ENCODE measurements at regions not wholly inside any gene's neighbourhood (a gene's known extent, or its start where the extent isn't known, plus 50 kb on each side); places are given as distances from the start of the nearest gene placed in this dataset.
A peak's percentile ranks its signal among the peaks of the same experiment; 100 is the strongest.

DNA sequence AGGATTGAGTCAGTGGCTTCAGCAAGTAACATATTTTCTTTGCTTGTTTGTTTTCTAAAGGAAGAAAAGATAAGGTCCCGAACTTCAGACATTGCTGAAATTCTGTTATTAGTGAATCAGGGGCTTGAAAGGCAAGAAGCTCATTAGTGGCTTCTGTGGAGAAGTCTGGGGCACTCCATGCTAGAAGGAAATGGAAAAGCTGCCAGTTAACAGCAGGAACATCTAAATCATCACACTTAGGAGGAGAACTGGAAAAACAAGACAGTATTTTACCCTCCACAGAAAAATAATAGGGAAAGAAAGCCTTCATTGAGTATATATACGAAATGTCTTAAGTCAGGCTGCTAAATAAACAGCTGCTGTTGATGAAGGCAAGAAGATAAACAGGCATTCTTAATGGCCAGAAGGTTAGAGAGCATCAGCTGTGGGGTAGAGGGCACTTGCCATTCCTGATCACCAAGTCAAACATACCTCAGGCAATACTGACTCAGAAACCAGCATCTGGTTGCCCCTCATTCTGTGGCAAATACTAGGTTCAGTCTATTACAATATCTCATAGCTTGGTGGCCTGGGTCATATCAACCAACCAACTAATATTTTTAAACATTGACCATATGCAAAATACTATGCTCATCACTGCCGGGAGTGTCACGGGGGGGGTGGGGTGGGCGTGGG is 143.2 kb upstream of the TENT5A start:
- Histone ChIP-seq H3K9me3 (no peaks in the 10 kb centered on the region), H3K27ac (peak overlapping the region in 2 of 5 donors; percentile 45 to 50), H3K27me3 (no peaks in the 10 kb centered on the region), H3K4me1 (peaks cover 0 to 13% (median 11%) of the 10 kb centered on the region in 4 donors), H3K36me3 (no peaks in the 10 kb centered on the region), H3K4me3 (no peak overlapping the region)
- TF ChIP-seq EP300 (IDR thresholded peaks at IDR 0.05) (no peak), POLR2AphosphoS5 (IDR thresholded peaks at IDR 0.05) (no peak), POLR2A (IDR thresholded peaks at IDR 0.05) (no peak)
- TF ChIP-seq, protein P1, sequence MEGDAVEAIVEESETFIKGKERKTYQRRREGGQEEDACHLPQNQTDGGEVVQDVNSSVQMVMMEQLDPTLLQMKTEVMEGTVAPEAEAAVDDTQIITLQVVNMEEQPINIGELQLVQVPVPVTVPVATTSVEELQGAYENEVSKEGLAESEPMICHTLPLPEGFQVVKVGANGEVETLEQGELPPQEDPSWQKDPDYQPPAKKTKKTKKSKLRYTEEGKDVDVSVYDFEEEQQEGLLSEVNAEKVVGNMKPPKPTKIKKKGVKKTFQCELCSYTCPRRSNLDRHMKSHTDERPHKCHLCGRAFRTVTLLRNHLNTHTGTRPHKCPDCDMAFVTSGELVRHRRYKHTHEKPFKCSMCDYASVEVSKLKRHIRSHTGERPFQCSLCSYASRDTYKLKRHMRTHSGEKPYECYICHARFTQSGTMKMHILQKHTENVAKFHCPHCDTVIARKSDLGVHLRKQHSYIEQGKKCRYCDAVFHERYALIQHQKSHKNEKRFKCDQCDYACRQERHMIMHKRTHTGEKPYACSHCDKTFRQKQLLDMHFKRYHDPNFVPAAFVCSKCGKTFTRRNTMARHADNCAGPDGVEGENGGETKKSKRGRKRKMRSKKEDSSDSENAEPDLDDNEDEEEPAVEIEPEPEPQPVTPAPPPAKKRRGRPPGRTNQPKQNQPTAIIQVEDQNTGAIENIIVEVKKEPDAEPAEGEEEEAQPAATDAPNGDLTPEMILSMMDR (IDR thresholded peaks at IDR 0.05) = no peak
- DNase-seq = peak in 1 of 2 donors; percentile 22
- 42 to 59% (median 53%) methylated on average over 5 of the region's 5 CpGs for WGBS, 5 donors
- intact Hi-C loops (cut with DNase I; ENCODE audit: low total_unique reads) = no loop called here

GRCh38 chr6:81894788-81895271 is 142.3 kb upstream of the TENT5A start:
- peak in 1 of 2 donors; percentile 65 for DNase-seq
- Histone ChIP-seq H3K9me3 (no peaks in the 10 kb centered on the region), H3K4me1 (peaks cover 0 to 13% (median 11%) of the 10 kb centered on the region in 4 donors), H3K27ac (peak overlapping the region in 3 of 5 donors; percentile 45 to 50 (median 48)), H3K27me3 (no peaks in the 10 kb centered on the region), H3K36me3 (no peaks in the 10 kb centered on the region), H3K4me3 (no peak overlapping the region)
- WGBS, 5 donors = 62 to 87% (median 81%) methylated on average over 6 of the region's 6 CpGs
- TF ChIP-seq EP300 (IDR thresholded peaks at IDR 0.05) = no peak
- TF ChIP-seq, protein P1 (IDR thresholded peaks at IDR 0.05) = no peak
- TF ChIP-seq POLR2AphosphoS5 (IDR thresholded peaks at IDR 0.05) = no peak
- TF ChIP-seq POLR2A (IDR thresholded peaks at IDR 0.05) = no peak
- intact Hi-C loops (cut with DNase I; ENCODE audit: low total_unique reads) = no loop called here

DNA sequence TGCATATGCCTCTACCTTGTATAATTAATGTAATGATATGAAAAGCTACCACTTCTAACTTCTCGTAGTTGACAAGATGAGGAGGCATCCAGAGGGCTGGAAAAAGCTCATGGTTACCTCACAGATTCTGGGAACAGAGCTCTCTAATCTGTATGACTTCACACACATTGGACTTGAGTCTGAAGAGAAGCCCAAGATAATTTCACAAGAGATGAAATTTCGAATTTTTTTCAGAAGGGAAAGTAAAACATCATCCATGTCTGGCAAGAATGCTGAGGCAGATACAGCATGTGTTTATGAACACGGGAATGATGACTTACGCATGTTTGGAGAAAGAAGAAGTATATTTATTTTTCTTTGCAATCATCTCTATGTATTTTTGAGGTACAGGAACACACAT is 141.8 kb upstream of the TENT5A start:
- no peaks in the 10 kb centered on the region for H3K27me3 ChIP-seq
- WGBS, 5 donors = 69 to 75% (median 71%) methylated on average over 4 of the region's 4 CpGs
- peak in 1 of 2 donors; percentile 60 for DNase-seq
- H3K4me3 ChIP-seq = no peak overlapping the region
- peaks cover 0 to 13% (median 11%) of the 10 kb centered on the region in 4 donors for H3K4me1 ChIP-seq
- intact Hi-C loops (cut with DNase I; ENCODE audit: low total_unique reads) = no loop called here
- H3K27ac ChIP-seq = peak overlapping the region in 3 of 5 donors; percentile 45 to 50 (median 48)
- no peaks in the 10 kb centered on the region for H3K9me3 ChIP-seq
- H3K36me3 ChIP-seq = no peaks in the 10 kb centered on the region
- TF ChIP-seq POLR2A (IDR thresholded peaks at IDR 0.05) = no peak
- TF ChIP-seq, protein P1 (IDR thresholded peaks at IDR 0.05) = no peak
- no peak for TF ChIP-seq POLR2AphosphoS5 (IDR thresholded peaks at IDR 0.05)
- no peak for TF ChIP-seq EP300 (IDR thresholded peaks at IDR 0.05)

GRCh38 chr6:81892891-81893290 is 140.4 kb upstream of the TENT5A start:
- Histone ChIP-seq H3K4me1 (peaks cover 0 to 13% (median 11%) of the 10 kb centered on the region in 4 donors), H3K27ac (no peak overlapping the region), H3K4me3 (no peak overlapping the region), H3K9me3 (no peaks in the 10 kb centered on the region), H3K27me3 (no peaks in the 10 kb centered on the region), H3K36me3 (no peaks in the 10 kb centered on the region)
- WGBS, 5 donors = 80 to 89% (median 87%) methylated on average over 3 of the region's 3 CpGs
- no peak for TF ChIP-seq EP300 (IDR thresholded peaks at IDR 0.05)
- DNase-seq = no peak
- intact Hi-C loops (cut with DNase I; ENCODE audit: low total_unique reads) = no loop called here

- H3K4me1 ChIP-seq = peaks cover 0 to 13% (median 8%) of the 10 kb centered on the region in 4 donors
Observed at GRCh38 chr6:81891874-81892273, 139.4 kb upstream of the TENT5A start.

More at GRCh38 chr6:81891874-81892273, 139.4 kb upstream of the TENT5A start:
- no peaks in the 10 kb centered on the region for H3K9me3 ChIP-seq
- no peak overlapping the region for H3K27ac ChIP-seq
- TF ChIP-seq POLR2AphosphoS5 (IDR thresholded peaks at IDR 0.05) = no peak
- no peak for TF ChIP-seq EP300 (IDR thresholded peaks at IDR 0.05)
- TF ChIP-seq, protein P1 (IDR thresholded peaks at IDR 0.05) = no peak
- no peak for TF ChIP-seq POLR2A (IDR thresholded peaks at IDR 0.05)
- no peak overlapping the region for H3K4me3 ChIP-seq
- intact Hi-C loops (cut with DNase I; ENCODE audit: low total_unique reads) = no loop called here
- no peaks in the 10 kb centered on the region for H3K27me3 ChIP-seq
- 80 to 92% (median 92%) methylated on average over 4 to 5 of the region's 5 CpGs for WGBS, 5 donors
- no peaks in the 10 kb centered on the region for H3K36me3 ChIP-seq
- no peak for DNase-seq
